ENCODE measurements at regions not wholly inside any gene's neighbourhood (a gene's known extent, or its start where the extent isn't known, plus 50 kb on each side); places are given as distances from the start of the nearest gene placed in this dataset.

DNA sequence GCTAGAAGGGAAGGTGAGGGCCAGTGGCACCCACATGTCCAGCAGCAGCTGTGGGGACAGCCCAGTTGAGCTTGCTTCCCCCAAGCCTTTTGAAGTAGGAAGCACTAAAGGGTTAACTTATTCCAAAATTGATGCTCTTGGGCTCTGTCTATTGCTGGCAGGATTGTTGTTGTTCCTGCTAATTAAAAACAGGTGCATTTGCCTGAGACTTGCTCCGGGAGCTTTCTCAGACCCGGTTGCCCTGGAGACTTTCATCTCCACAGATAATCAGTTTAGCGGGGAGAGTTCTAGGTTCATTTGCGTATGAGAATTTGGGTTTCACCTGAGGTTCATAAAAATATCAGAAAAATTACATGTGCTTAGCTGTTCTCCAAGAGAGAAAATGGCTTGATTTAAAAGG is 277.3 kb downstream of the LRATD1 start:
- no peak for TF ChIP-seq CTCF (IDR thresholded peaks at IDR 0.05; ENCODE audit: low read length)
- no peak for TF ChIP-seq EZH2 (IDR thresholded peaks at IDR 0.05; ENCODE audit: borderline replicate concordance, low read length)

Measured in OCI-LY1 (cell line).